HT1080 (cell line): ENCODE measurements at regions not wholly inside any gene's neighbourhood (a gene's known extent, or its start where the extent isn't known, plus 50 kb on each side); places are given as distances from the start of the nearest gene placed in this dataset.

ENCODE experiments used
- DNase-seq: peaks from one replicate; pipeline ENCODE4 v3.0.0-alpha.2; 2015; ENCODE audit warnings: low read depth

- peak; percentile 47 for DNase-seq
Measured at GRCh38 chr17:72387969-72388368, 267.1 kb downstream of the SOX9 start.

GRCh38 chr17:72388765-72389473 lies 268.1 kb downstream of the SOX9 start:
- peak; percentile 99 for DNase-seq

- peak; percentile 95 for DNase-seq
Measured at GRCh38 chr17:72390675-72391508, 270.1 kb downstream of the SOX9 start.

- DNase-seq = peak; percentile 88
Measured at GRCh38 chr17:72392056-72393010, 271.5 kb downstream of the SOX9 start.

GRCh38 chr17:72393553-72393952 lies 272.7 kb downstream of the SOX9 start:
- DNase-seq = peak; percentile 99

- no peak for DNase-seq
Measured at GRCh38 chr17:72394531-72394930, 273.7 kb downstream of the SOX9 start.

GRCh38 chr17:72396121-72396520 lies 275.3 kb downstream of the SOX9 start:
- no peak for DNase-seq

GRCh38 chr17:72397223-72397667 lies 276.4 kb downstream of the SOX9 start:
- DNase-seq = no peak

- peak; percentile 59 for DNase-seq
Measured at GRCh38 chr17:72397687-72398086, 276.9 kb downstream of the SOX9 start.

GRCh38 chr17:72399023-72399607 lies 278.3 kb downstream of the SOX9 start:
- no peak for DNase-seq

- DNase-seq = no peak
Measured at GRCh38 chr17:72399608-72400487, 279.0 kb downstream of the SOX9 start.

- DNase-seq = no peak
Measured at GRCh38 chr17:72400488-72400827, 279.6 kb downstream of the SOX9 start.

- DNase-seq = no peak
Measured at GRCh38 chr17:72400863-72401262, 280.0 kb downstream of the SOX9 start.

- no peak for DNase-seq
Measured at GRCh38 chr17:72401883-72402726, 281.3 kb downstream of the SOX9 start.

- no peak for DNase-seq
Measured at GRCh38 chr17:72402727-72403210, 281.9 kb downstream of the SOX9 start.

- no peak for DNase-seq
Measured at GRCh38 chr17:72403713-72404209, 282.9 kb downstream of the SOX9 start.

GRCh38 chr17:72404872-72405271 lies 284.1 kb downstream of the SOX9 start:
- peak; percentile 76 for DNase-seq

GRCh38 chr17:72405662-72406230 lies 284.9 kb downstream of the SOX9 start:
- no peak for DNase-seq

- DNase-seq = no peak
Measured at GRCh38 chr17:72406498-72406897, 285.7 kb downstream of the SOX9 start.
